ENCODE measurements at regions not wholly inside any gene's neighbourhood (a gene's known extent, or its start where the extent isn't known, plus 50 kb on each side); places are given as distances from the start of the nearest gene placed in this dataset.

DNA sequence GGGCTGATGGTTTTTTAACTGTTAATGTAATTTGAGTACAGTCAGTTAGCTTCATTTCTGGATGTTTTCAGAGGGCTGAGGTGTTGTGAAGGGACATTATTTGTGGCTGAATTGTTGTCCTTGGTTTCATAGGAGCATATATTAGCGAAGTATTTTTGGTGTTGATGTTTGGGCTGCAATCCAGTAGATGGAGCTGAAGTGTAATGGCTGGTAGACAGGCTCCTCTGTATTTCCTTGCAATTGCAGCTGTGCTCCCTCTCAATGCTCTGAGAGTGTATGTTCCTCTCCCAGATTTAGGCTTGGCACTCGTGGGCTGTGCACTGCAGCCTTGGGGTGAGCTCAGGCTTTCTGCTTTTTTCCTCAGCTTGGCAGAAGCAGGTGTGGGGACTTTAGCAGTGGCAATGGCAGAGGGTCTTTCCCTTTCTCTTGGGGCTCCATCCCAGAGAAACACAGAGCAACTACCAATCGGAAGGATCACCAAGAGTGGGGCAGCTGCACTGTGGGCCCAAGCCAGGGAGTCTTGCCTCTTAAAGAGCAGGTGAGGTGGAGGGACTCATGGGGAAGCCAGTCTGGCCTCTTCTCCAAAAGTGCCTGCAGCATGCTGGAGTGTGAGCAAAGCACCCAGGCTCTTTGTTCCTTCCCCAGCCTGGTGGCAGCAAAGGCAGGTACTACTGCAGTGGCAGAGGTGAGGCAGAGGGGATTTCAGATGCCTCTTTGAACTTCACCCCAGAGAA, 544.4 kb downstream of the SH2D4B start:
- no peak for ATAC-seq
- TF ChIP-seq ESRRG (CRISPR knock-in tag; IDR thresholded peaks at IDR 0.05) = no peak
- no peak for TF ChIP-seq ZNF8 (CRISPR knock-in tag; IDR thresholded peaks at IDR 0.05)
- no peak for TF ChIP-seq ZC3H10 (CRISPR knock-in tag; IDR thresholded peaks at IDR 0.05)
- no peak for TF ChIP-seq RARB (CRISPR knock-in tag; IDR thresholded peaks at IDR 0.05)
- TF ChIP-seq OSR1 (CRISPR knock-in tag; IDR thresholded peaks at IDR 0.05) = no peak
- TF ChIP-seq, protein P1, sequence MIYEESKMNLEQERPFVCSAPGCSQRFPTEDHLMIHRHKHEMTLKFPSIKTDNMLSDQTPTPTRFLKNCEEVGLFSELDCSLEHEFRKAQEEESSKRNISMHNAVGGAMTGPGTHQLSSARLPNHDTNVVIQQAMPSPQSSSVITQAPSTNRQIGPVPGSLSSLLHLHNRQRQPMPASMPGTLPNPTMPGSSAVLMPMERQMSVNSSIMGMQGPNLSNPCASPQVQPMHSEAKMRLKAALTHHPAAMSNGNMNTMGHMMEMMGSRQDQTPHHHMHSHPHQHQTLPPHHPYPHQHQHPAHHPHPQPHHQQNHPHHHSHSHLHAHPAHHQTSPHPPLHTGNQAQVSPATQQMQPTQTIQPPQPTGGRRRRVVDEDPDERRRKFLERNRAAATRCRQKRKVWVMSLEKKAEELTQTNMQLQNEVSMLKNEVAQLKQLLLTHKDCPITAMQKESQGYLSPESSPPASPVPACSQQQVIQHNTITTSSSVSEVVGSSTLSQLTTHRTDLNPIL (CRISPR knock-in tag; IDR thresholded peaks at IDR 0.05; ENCODE audit: low read depth) = no peak

DNA sequence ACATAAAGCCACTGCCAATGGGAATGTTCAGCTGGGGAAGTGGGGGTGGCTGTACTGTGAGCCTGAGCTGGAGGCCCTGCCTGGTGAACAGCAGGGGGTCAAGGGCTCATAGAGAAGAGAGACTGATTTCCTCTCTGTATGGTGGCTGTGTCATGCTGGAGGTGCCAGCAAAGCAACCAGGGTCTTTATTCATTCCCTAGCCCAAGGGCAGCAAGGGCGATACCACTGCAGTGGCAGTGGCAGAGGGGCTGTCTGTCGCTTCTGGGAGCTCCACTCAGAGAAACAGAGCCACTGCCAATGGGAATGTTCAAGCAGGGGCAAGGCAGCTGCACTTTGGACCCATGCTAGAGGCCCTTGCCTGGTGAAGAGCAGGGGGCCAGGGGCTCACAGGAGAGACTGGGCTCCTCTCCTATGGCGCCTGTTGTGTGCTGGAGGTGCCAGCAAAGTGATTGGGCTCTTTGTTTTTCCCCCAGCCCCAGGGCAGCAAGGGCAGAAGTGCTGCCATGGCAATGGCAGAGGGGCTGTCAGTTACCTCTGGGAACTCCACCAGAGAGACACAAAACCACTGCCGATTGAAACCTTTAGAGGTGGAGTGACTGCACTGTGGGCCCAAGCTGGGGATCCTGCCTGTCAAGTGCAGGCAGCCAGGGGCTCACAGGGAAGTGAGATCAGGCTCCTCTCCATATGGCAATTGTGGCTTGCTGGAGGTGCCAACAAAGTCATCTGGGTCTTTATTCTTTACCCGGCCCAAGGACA, 545.1 kb downstream of the SH2D4B start:
- TF ChIP-seq GLIS3 (CRISPR knock-in tag; IDR thresholded peaks at IDR 0.05) (no peak), SNAI2 (CRISPR knock-in tag; IDR thresholded peaks at IDR 0.05) (no peak), CSDC2 (CRISPR knock-in tag; IDR thresholded peaks at IDR 0.05) (no peak)
- TF ChIP-seq, protein P2, sequence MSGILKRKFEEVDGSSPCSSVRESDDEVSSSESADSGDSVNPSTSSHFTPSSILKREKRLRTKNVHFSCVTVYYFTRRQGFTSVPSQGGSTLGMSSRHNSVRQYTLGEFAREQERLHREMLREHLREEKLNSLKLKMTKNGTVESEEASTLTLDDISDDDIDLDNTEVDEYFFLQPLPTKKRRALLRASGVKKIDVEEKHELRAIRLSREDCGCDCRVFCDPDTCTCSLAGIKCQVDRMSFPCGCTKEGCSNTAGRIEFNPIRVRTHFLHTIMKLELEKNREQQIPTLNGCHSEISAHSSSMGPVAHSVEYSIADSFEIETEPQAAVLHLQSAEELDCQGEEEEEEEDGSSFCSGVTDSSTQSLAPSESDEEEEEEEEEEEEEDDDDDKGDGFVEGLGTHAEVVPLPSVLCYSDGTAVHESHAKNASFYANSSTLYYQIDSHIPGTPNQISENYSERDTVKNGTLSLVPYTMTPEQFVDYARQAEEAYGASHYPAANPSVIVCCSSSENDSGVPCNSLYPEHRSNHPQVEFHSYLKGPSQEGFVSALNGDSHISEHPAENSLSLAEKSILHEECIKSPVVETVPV (CRISPR knock-in tag; IDR thresholded peaks at IDR 0.05) = no peak
- no peak for ATAC-seq

DNA sequence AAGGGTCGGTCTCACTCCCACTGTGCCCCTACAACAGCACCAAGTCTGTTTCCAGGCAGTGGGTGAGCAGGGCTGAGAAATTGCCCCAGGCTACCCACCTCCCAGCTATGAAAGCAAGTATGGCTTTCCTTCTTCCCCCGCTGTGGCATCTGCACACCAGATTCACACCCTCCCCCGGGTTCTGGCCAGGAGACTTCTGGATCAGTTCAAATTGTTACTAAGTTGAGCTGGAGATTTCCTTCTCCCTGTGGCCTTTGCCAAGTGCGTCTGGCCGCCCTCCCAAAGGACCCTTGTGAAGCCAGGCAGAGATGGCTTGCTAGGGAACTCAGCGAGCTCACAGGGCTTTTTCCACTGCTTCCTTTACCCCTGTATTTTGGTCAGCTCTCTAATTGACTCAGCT, 555.4 kb downstream of the SH2D4B start:
- no peak for ATAC-seq
- TF ChIP-seq ZFP30 (CRISPR knock-in tag; IDR thresholded peaks at IDR 0.05) (no peak), GLIS3 (CRISPR knock-in tag; IDR thresholded peaks at IDR 0.05) (no peak), ZFP3 (CRISPR knock-in tag; IDR thresholded peaks at IDR 0.05) (no peak), BACH2 (CRISPR knock-in tag; IDR thresholded peaks at IDR 0.05; ENCODE audit: borderline replicate concordance) (no peak)
- TF ChIP-seq, protein P1 (CRISPR knock-in tag; IDR thresholded peaks at IDR 0.05; ENCODE audit: low read depth) = no peak

DNA sequence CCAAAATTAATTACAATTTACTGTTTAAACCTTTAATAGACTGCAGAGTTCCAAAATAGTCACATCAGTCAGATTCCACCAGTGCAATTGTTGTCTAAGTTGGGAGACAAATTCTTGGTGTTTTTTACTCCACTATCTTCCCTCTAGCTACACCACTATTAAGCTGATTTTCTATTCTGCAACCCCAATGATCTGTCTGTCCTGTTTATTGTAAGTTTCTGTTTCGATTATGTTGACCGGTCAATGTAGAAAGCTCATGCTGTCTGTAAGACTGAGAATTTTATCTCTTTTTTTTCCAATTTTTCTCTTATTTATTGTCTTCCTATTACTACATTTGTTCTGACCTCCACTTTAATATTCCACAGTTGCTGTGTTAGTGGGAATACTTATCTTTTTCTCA, 557.5 kb downstream of the SH2D4B start:
- ATAC-seq = no peak
- TF ChIP-seq TCF4 (CRISPR knock-in tag; IDR thresholded peaks at IDR 0.05; ENCODE audit: borderline replicate concordance) (no peak), PPARA (CRISPR knock-in tag; IDR thresholded peaks at IDR 0.05; ENCODE audit: borderline replicate concordance) (no peak)

DNA sequence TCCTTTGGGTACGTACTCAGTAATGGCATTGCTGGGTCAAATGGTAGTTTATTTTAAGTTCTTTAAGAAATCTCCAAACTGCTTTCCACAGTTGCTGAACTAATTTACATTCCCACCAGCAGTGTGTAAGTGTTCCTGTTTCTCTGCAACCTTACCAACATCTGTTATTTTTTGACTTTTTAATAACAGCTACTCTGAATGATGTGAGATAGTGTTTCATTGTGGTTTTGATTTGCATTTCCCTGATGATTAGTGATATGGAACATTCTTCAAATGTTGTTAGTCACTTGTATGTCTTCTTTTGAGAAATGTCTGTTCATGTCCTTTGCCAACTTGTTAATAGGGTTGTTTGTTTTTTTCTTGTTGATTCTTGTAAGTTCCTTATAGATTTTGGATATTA, 558.9 kb downstream of the SH2D4B start:
- ATAC-seq = no peak
- TF ChIP-seq ISL1 (CRISPR knock-in tag; IDR thresholded peaks at IDR 0.05) (no peak), OSR1 (CRISPR knock-in tag; IDR thresholded peaks at IDR 0.05) (no peak), SNAI2 (CRISPR knock-in tag; IDR thresholded peaks at IDR 0.05) (no peak), ZNF70 (CRISPR knock-in tag; IDR thresholded peaks at IDR 0.05) (no peak), GLIS3 (CRISPR knock-in tag; IDR thresholded peaks at IDR 0.05) (no peak), PPARA (CRISPR knock-in tag; IDR thresholded peaks at IDR 0.05; ENCODE audit: borderline replicate concordance) (no peak), ZFP3 (CRISPR knock-in tag; IDR thresholded peaks at IDR 0.05) (no peak), RARB (CRISPR knock-in tag; IDR thresholded peaks at IDR 0.05) (no peak), BACH2 (CRISPR knock-in tag; IDR thresholded peaks at IDR 0.05; ENCODE audit: borderline replicate concordance) (no peak), ZFP30 (CRISPR knock-in tag; IDR thresholded peaks at IDR 0.05) (no peak), ZNF8 (CRISPR knock-in tag; IDR thresholded peaks at IDR 0.05) (no peak), ZC3H10 (CRISPR knock-in tag; IDR thresholded peaks at IDR 0.05) (no peak), TCF4 (CRISPR knock-in tag; IDR thresholded peaks at IDR 0.05; ENCODE audit: borderline replicate concordance) (no peak), ESRRG (CRISPR knock-in tag; IDR thresholded peaks at IDR 0.05) (no peak)
- TF ChIP-seq, protein P3, sequence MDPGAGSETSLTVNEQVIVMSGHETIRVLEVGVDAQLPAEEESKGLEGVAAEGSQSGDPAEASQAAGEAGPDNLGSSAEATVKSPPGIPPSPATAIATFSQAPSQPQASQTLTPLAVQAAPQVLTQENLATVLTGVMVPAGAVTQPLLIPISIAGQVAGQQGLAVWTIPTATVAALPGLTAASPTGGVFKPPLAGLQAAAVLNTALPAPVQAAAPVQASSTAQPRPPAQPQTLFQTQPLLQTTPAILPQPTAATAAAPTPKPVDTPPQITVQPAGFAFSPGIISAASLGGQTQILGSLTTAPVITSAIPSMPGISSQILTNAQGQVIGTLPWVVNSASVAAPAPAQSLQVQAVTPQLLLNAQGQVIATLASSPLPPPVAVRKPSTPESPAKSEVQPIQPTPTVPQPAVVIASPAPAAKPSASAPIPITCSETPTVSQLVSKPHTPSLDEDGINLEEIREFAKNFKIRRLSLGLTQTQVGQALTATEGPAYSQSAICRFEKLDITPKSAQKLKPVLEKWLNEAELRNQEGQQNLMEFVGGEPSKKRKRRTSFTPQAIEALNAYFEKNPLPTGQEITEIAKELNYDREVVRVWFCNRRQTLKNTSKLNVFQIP (CRISPR knock-in tag; IDR thresholded peaks at IDR 0.05; ENCODE audit: borderline replicate concordance, low read depth) = no peak
- TF ChIP-seq, protein P4, sequence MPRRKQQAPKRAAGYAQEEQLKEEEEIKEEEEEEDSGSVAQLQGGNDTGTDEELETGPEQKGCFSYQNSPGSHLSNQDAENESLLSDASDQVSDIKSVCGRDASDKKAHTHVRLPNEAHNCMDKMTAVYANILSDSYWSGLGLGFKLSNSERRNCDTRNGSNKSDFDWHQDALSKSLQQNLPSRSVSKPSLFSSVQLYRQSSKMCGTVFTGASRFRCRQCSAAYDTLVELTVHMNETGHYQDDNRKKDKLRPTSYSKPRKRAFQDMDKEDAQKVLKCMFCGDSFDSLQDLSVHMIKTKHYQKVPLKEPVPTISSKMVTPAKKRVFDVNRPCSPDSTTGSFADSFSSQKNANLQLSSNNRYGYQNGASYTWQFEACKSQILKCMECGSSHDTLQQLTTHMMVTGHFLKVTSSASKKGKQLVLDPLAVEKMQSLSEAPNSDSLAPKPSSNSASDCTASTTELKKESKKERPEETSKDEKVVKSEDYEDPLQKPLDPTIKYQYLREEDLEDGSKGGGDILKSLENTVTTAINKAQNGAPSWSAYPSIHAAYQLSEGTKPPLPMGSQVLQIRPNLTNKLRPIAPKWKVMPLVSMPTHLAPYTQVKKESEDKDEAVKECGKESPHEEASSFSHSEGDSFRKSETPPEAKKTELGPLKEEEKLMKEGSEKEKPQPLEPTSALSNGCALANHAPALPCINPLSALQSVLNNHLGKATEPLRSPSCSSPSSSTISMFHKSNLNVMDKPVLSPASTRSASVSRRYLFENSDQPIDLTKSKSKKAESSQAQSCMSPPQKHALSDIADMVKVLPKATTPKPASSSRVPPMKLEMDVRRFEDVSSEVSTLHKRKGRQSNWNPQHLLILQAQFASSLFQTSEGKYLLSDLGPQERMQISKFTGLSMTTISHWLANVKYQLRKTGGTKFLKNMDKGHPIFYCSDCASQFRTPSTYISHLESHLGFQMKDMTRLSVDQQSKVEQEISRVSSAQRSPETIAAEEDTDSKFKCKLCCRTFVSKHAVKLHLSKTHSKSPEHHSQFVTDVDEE (CRISPR knock-in tag; IDR thresholded peaks at IDR 0.05) = no peak
- TF ChIP-seq, protein P2 (CRISPR knock-in tag; IDR thresholded peaks at IDR 0.05) = no peak
- TF ChIP-seq, protein P1 (CRISPR knock-in tag; IDR thresholded peaks at IDR 0.05; ENCODE audit: low read depth) = no peak
